Body of pancreas (tissue), 4 donors: ENCODE measurements at regions not wholly inside any gene's neighbourhood (a gene's known extent, or its start where the extent isn't known, plus 50 kb on each side); places are given as distances from the start of the nearest gene placed in this dataset.

ENCODE experiments used
- POLR2A ChIP-seq, 3 donors: fragments of 450-650 bp; IDR thresholded peaks; one replicate each; pipeline ENCODE4 v1.6.1; 2016; ENCODE audit warnings: antibody characterized with exemption in 3 of 3, mild to moderate bottlenecking in 2 of 3
- TF ChIP-seq, protein P1 (sequence below), 7 experiments: fragments of 450-650 bp in 4 of 7; fragments of 200-600 bp in 3 of 7; sonication (generic) in 3 of 7; IDR thresholded peaks; one replicate each; pipeline ENCODE4 v1.5.1; 2016 to 2019; ENCODE audit warnings: antibody characterized with exemption in 7 of 7

DNA sequence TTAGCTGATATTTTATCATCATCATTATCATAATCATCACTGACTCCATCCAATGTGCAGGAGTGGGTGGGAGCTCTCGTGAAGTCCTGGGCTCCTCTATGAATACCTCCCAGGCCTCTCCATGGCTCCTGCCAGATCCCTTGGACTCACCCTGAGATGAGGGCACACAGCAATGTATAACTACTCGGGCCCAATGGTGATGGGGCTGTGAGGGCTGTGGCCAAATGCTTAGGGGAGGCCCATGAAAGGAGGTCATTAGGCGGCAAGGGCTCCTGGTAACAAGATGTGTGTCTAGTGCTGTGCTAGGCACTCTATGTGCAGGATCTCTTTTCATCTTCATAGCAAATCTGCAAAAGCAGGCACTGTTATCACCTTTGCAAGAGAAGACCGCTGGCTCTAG lies 270.9 kb downstream of the GLRX3 start:
- TF ChIP-seq, protein P1, sequence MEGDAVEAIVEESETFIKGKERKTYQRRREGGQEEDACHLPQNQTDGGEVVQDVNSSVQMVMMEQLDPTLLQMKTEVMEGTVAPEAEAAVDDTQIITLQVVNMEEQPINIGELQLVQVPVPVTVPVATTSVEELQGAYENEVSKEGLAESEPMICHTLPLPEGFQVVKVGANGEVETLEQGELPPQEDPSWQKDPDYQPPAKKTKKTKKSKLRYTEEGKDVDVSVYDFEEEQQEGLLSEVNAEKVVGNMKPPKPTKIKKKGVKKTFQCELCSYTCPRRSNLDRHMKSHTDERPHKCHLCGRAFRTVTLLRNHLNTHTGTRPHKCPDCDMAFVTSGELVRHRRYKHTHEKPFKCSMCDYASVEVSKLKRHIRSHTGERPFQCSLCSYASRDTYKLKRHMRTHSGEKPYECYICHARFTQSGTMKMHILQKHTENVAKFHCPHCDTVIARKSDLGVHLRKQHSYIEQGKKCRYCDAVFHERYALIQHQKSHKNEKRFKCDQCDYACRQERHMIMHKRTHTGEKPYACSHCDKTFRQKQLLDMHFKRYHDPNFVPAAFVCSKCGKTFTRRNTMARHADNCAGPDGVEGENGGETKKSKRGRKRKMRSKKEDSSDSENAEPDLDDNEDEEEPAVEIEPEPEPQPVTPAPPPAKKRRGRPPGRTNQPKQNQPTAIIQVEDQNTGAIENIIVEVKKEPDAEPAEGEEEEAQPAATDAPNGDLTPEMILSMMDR (IDR thresholded peaks at IDR 0.05), result no peak
- TF ChIP-seq POLR2A (IDR thresholded peaks at IDR 0.05), result no peak
